22Rv1 (cell line): ENCODE measurements at regions not wholly inside any gene's neighbourhood (a gene's known extent, or its start where the extent isn't known, plus 50 kb on each side); places are given as distances from the start of the nearest gene placed in this dataset.

ENCODE experiments used
- ZFX ChIP-seq: fragments of 450-650 bp; IDR thresholded peaks from 2 replicates; pipeline ENCODE4 v1.6.1; 2017; ENCODE audit warnings: antibody characterized with exemption, borderline replicate concordance
- TF ChIP-seq, protein P1 (sequence below): fragments of 450-650 bp; IDR thresholded peaks from 2 replicates; pipeline ENCODE4 v1.5.1; 2017; ENCODE audit warnings: mild to moderate bottlenecking

DNA sequence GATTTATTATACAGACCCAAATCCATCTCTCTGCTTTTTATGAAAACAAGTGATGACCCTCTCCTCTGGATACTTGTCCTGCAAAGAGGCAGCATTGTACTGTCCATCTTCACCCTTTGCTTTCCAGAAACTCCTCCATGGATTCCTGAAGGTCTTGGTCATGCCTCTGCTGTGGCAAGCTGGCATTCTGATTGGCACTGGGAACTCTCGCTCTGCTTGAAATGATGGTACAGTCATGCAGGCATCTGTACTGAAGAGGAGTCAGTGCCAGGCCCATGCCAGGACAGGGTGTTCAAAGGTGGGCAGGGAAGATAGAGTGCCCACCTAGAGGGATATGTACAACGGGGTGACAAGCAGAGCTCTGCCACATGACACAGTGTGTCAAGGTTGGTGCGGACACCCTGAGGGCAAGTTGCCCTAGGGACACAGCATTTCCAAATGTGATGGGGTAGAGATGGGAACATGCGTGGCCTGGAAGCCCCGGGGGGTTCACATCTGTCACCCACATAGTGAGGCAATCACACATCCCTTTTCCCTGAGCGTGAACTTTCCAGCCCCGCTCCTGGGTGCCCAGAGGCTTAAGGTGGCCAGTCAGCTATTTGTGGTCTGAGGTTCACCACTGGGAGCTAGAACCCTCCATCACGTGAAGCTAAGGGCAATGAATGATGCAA lies 235.7 kb upstream of the TCERG1L start:
- TF ChIP-seq, protein P1, sequence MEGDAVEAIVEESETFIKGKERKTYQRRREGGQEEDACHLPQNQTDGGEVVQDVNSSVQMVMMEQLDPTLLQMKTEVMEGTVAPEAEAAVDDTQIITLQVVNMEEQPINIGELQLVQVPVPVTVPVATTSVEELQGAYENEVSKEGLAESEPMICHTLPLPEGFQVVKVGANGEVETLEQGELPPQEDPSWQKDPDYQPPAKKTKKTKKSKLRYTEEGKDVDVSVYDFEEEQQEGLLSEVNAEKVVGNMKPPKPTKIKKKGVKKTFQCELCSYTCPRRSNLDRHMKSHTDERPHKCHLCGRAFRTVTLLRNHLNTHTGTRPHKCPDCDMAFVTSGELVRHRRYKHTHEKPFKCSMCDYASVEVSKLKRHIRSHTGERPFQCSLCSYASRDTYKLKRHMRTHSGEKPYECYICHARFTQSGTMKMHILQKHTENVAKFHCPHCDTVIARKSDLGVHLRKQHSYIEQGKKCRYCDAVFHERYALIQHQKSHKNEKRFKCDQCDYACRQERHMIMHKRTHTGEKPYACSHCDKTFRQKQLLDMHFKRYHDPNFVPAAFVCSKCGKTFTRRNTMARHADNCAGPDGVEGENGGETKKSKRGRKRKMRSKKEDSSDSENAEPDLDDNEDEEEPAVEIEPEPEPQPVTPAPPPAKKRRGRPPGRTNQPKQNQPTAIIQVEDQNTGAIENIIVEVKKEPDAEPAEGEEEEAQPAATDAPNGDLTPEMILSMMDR: no peak
- no peak for TF ChIP-seq ZFX
